AG08395 (cell line): ENCODE measurements at regions not wholly inside any gene's neighbourhood (a gene's known extent, or its start where the extent isn't known, plus 50 kb on each side); places are given as distances from the start of the nearest gene placed in this dataset.
"Not testable (repeated sequence)": the region's sequence is repeated elsewhere in the genome, so short reads cannot be mapped to it uniquely, and the experiment has no call there.

ENCODE experiments used
- DNase-seq: peaks from one replicate; pipeline ENCODE4 v3.0.0; 2012; ENCODE audit warnings: mixed read lengths, low spot score

GRCh38 chr10:128579280-128579865, 453.1 kb upstream of the MKI67 start:
- no peak for DNase-seq

GRCh38 chr10:128579901-128580300, 453.7 kb upstream of the MKI67 start:
- no peak for DNase-seq

GRCh38 chr10:128583125-128583524, 456.9 kb upstream of the MKI67 start:
- not testable (repeated sequence) for DNase-seq

GRCh38 chr10:128586599-128586998, 460.4 kb upstream of the MKI67 start:
- DNase-seq = not testable (repeated sequence)

GRCh38 chr10:128587689-128588088, 461.5 kb upstream of the MKI67 start:
- no peak for DNase-seq

- no peak for DNase-seq
Measured at GRCh38 chr10:128588402-128588801, 462.2 kb upstream of the MKI67 start.

GRCh38 chr10:128594688-128595087, 468.5 kb upstream of the MKI67 start:
- DNase-seq = no peak

- DNase-seq = no peak
Measured at GRCh38 chr10:128596906-128597305, 470.7 kb upstream of the MKI67 start.

GRCh38 chr10:128599030-128599429, 472.8 kb upstream of the MKI67 start:
- DNase-seq = no peak

- no peak for DNase-seq
Measured at GRCh38 chr10:128599538-128599937, 473.3 kb upstream of the MKI67 start.

GRCh38 chr10:128602183-128602582, 476.0 kb upstream of the MKI67 start:
- no peak for DNase-seq

- no peak for DNase-seq
Measured at GRCh38 chr10:128604025-128604424, 477.8 kb upstream of the MKI67 start.

- DNase-seq = no peak
Measured at GRCh38 chr10:128605180-128605579, 479.0 kb upstream of the MKI67 start.

GRCh38 chr10:128606055-128606454, 479.8 kb upstream of the MKI67 start:
- DNase-seq = no peak

GRCh38 chr10:128608791-128609190, 482.6 kb upstream of the MKI67 start:
- no peak for DNase-seq

GRCh38 chr10:128609460-128609859, 483.2 kb upstream of the MKI67 start:
- no peak for DNase-seq

- no peak for DNase-seq
Measured at GRCh38 chr10:128610113-128610512, 483.9 kb upstream of the MKI67 start.

- DNase-seq = no peak
Measured at GRCh38 chr10:128612195-128612594, 486.0 kb upstream of the MKI67 start.

- no peak for DNase-seq
Measured at GRCh38 chr10:128612631-128613030, 486.4 kb upstream of the MKI67 start.

GRCh38 chr10:128614016-128614605, 487.9 kb upstream of the MKI67 start:
- DNase-seq = no peak

GRCh38 chr10:128614802-128615553, 488.8 kb upstream of the MKI67 start:
- DNase-seq = no peak

- no peak for DNase-seq
Measured at GRCh38 chr10:128617532-128617931, 491.3 kb upstream of the MKI67 start.

GRCh38 chr10:128622706-128623105, 496.5 kb upstream of the MKI67 start:
- no peak for DNase-seq
